Mesenchymal stem cell (in vitro differentiated cells and primary cell): ENCODE measurements at regions not wholly inside any gene's neighbourhood (a gene's known extent, or its start where the extent isn't known, plus 50 kb on each side); places are given as distances from the start of the nearest gene placed in this dataset.
A peak's percentile ranks its signal among the peaks of the same experiment; 100 is the strongest.

Experiments used
- DNase-seq: peaks from one replicate; pipeline ENCODE4 v3.0.0-alpha.2; 2013
- H2AFZ ChIP-seq: one replicate; pipeline ENCODE4 v1.6.1; 2013; ENCODE audit warnings: low read depth, mild to moderate bottlenecking, control low read depth, inconsistent platforms, low read length, moderate library complexity
- H2AK5ac ChIP-seq: 2 replicates; pipeline ENCODE4 v1.6.1; 2013; ENCODE audit warnings: low read length, moderate library complexity, mild to moderate bottlenecking, inconsistent platforms; ENCODE audit not compliant: severe bottlenecking
- H2BK120ac ChIP-seq: one replicate; pipeline ENCODE4 v1.6.1; 2013; ENCODE audit warnings: low read depth, mild to moderate bottlenecking, inconsistent platforms, low read length, moderate library complexity
- H2BK12ac ChIP-seq, 2 experiments: one replicate each; pipeline ENCODE4 v1.6.1; 2013; ENCODE audit warnings: inconsistent platforms in 2 of 2, low read length in 2 of 2, mild to moderate bottlenecking in 2 of 2, moderate library complexity in 2 of 2, control low read depth in 1 of 2
- H2BK15ac ChIP-seq: one replicate; pipeline ENCODE4 v1.6.1; 2013; ENCODE audit warnings: mild to moderate bottlenecking, low read depth, inconsistent platforms; ENCODE audit not compliant: poor library complexity, severe bottlenecking
- H2BK5ac ChIP-seq: 2 replicates; pipeline ENCODE4 v1.6.1; 2013; ENCODE audit warnings: low read depth, mild to moderate bottlenecking, low read length, control low read depth, inconsistent platforms; ENCODE audit not compliant: poor library complexity, severe bottlenecking
- H3K14ac ChIP-seq, 2 experiments: one replicate each; pipeline ENCODE4 v1.6.1; 2013; ENCODE audit warnings: inconsistent platforms in 2 of 2, low read length in 2 of 2, control low read depth in 1 of 2, mild to moderate bottlenecking in 1 of 2, moderate library complexity in 1 of 2
- H3K18ac ChIP-seq, 2 experiments: one replicate each; pipeline ENCODE4 v1.6.1; 2013; ENCODE audit warnings: inconsistent platforms in 2 of 2, low read length in 2 of 2, control low read depth in 1 of 2, low read depth in 1 of 2, mild to moderate bottlenecking in 1 of 2
- H3K23ac ChIP-seq, 2 experiments: one replicate each; pipeline ENCODE4 v1.6.1; 2013; ENCODE audit warnings: inconsistent platforms in 2 of 2, low read length in 2 of 2, mild to moderate bottlenecking in 2 of 2, moderate library complexity in 2 of 2, control low read depth in 1 of 2
- H3K27ac ChIP-seq: 2 replicates; pipeline ENCODE4 v1.5.1; 2013; ENCODE audit warnings: mild to moderate bottlenecking, moderate library complexity, low read length, control low read depth, inconsistent platforms; ENCODE audit not compliant: poor library complexity, severe bottlenecking
- H3K27me3 ChIP-seq, 2 experiments: 2 replicates each; pipeline versions ENCODE4 v1.6.1 to v1.7.0; 2013; ENCODE audit warnings: low read length in 2 of 2, mild to moderate bottlenecking in 2 of 2, moderate library complexity in 2 of 2, control low read depth in 1 of 2, inconsistent platforms in 1 of 2; ENCODE audit not compliant: control insufficient read depth in 1 of 2, insufficient read depth in 1 of 2
- H3K36me3 ChIP-seq, 2 experiments: 2 replicates each; pipeline versions ENCODE4 v1.6.1 to v1.7.0; 2013; ENCODE audit warnings: low read length in 2 of 2, control low read depth in 1 of 2, inconsistent platforms in 1 of 2, low read depth in 1 of 2, mild to moderate bottlenecking in 1 of 2; ENCODE audit not compliant: insufficient read depth in 2 of 2, control insufficient read depth in 1 of 2
- H3K4ac ChIP-seq, 2 experiments: one replicate each; pipeline ENCODE4 v1.6.1; 2013; ENCODE audit warnings: inconsistent platforms in 2 of 2, low read length in 2 of 2, mild to moderate bottlenecking in 2 of 2, moderate library complexity in 2 of 2, control low read depth in 1 of 2, low read depth in 1 of 2
- H3K4me1 ChIP-seq: 2 replicates; pipeline ENCODE4 v1.6.1; 2013; ENCODE audit warnings: low read depth, low read length, control low read depth; ENCODE audit not compliant: control insufficient read depth, insufficient read depth
- H3K4me2 ChIP-seq: 2 replicates; pipeline ENCODE4 v1.6.1; 2013; ENCODE audit warnings: low read length, mild to moderate bottlenecking, inconsistent platforms; ENCODE audit not compliant: poor library complexity, severe bottlenecking
- H3K4me3 ChIP-seq, 2 experiments: 2 replicates each; pipeline versions ENCODE4 v1.5.1 to v1.7.0; 2013; ENCODE audit warnings: low read length in 2 of 2, mild to moderate bottlenecking in 2 of 2, control low read depth in 1 of 2, low read depth in 1 of 2; ENCODE audit not compliant: insufficient read depth in 1 of 2
- H3K79me1 ChIP-seq: replicated peaks from 2 replicates; pipeline ENCODE4 v1.6.1; 2013; ENCODE audit warnings: mild to moderate bottlenecking, control low read depth, low read length, inconsistent platforms; ENCODE audit not compliant: poor library complexity, severe bottlenecking
- H3K9ac ChIP-seq: 2 replicates; pipeline ENCODE4 v1.7.0; 2013; ENCODE audit warnings: mild to moderate bottlenecking, low read length, moderate library complexity
- H3K9me3 ChIP-seq: 2 replicates; pipeline ENCODE4 v1.7.0; 2013; ENCODE audit warnings: mild to moderate bottlenecking, low read length; ENCODE audit not compliant: control insufficient read depth
- H4K8ac ChIP-seq: one replicate; pipeline ENCODE4 v1.6.1; 2013; ENCODE audit warnings: inconsistent platforms, mild to moderate bottlenecking, low read length, moderate library complexity
- H4K91ac ChIP-seq: one replicate; pipeline ENCODE4 v1.6.1; 2013; ENCODE audit warnings: mild to moderate bottlenecking, low read length, inconsistent platforms
- WGBS: methylation state at CpG from one replicate; pipeline ENCODE4 v1.1.7; 2013; ENCODE audit warnings: mixed read lengths; 5-methylcytosine and 5-hydroxymethylcytosine counted together

DNA sequence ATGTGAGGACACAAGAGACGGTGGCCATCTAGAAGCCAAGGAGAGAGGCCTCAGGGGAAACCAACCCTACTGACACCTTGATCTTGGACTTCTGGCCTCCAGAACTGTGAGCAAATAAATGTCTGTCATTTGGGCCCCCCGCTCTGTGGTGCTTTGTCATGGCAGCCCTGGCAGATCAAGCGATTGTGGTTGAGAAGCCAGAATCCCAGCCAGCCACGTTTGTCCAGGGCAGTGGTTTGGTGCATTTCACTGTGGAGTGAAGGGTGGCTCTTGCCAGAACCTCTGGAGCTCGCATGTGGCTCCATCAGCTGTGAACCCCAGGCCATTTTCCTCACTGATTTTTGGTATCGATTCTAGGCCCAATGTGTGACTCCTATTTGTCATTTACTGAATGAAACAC is 404.9 kb downstream of the BCL11B start:
- H3K79me1 ChIP-seq: no peaks in the 10 kb centered on the region
- 63% methylated on average over 6 of the region's 6 CpGs for WGBS
- no peak overlapping the region for H4K91ac ChIP-seq
- DNase-seq: no peak
- H2BK15ac ChIP-seq: no peak overlapping the region
- H2BK120ac ChIP-seq: no peak overlapping the region
- H3K9me3 ChIP-seq: no peaks in the 10 kb centered on the region
- no peak overlapping the region for H3K18ac ChIP-seq
- H4K8ac ChIP-seq: no peak overlapping the region
- no peak overlapping the region for H3K27ac ChIP-seq
- H2AFZ ChIP-seq: no peak overlapping the region
- peaks cover 0 to 21% of the 10 kb centered on the region in 2 experiments for H3K27me3 ChIP-seq
- H3K9ac ChIP-seq: no peak overlapping the region
- H3K36me3 ChIP-seq: no peaks in the 10 kb centered on the region
- H3K4me1 ChIP-seq: no peaks in the 10 kb centered on the region
- no peak overlapping the region for H2AK5ac ChIP-seq
- H2BK12ac ChIP-seq: no peak overlapping the region
- H2BK5ac ChIP-seq: no peak overlapping the region
- no peak overlapping the region for H3K4me2 ChIP-seq
- H3K23ac ChIP-seq: no peak overlapping the region
- H3K4me3 ChIP-seq: no peak overlapping the region
- no peak overlapping the region for H3K14ac ChIP-seq
- no peak overlapping the region for H3K4ac ChIP-seq

DNA sequence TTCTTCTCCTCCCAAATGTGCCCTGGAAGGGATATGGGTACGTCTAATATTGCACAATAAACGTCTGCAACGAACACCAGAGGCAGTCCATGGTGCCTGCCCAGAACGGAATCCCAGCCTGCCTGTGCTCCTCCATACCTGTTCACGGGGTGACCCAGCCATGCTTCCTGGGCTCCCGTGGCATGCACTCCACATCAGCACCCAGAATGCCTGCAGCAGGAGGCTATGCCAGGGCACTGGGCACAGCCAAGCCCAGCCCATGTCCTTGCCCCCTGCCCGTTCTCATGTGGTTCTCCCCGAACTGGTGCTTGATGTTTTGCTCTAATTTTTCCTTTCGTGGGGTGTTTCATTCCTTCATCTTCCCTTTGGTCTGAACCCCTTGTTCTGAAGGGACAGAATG is 404.3 kb downstream of the BCL11B start:
- no peak overlapping the region for H3K27ac ChIP-seq
- no peak overlapping the region for H3K9ac ChIP-seq
- H2BK120ac ChIP-seq: no peak overlapping the region
- no peaks in the 10 kb centered on the region for H3K79me1 ChIP-seq
- no peak overlapping the region for H3K23ac ChIP-seq
- H4K8ac ChIP-seq: no peak overlapping the region
- no peak overlapping the region for H3K4me2 ChIP-seq
- H3K4me1 ChIP-seq: no peaks in the 10 kb centered on the region
- H3K18ac ChIP-seq: no peak overlapping the region
- no peak overlapping the region for H2AFZ ChIP-seq
- H3K9me3 ChIP-seq: no peaks in the 10 kb centered on the region
- no peak overlapping the region for H2AK5ac ChIP-seq
- peaks cover 0 to 18% of the 10 kb centered on the region in 2 experiments for H3K27me3 ChIP-seq
- H2BK5ac ChIP-seq: no peak overlapping the region
- H4K91ac ChIP-seq: no peak overlapping the region
- no peak overlapping the region for H3K4me3 ChIP-seq
- WGBS: 67% methylated on average over 9 of the region's 9 CpGs
- no peak overlapping the region for H2BK12ac ChIP-seq
- H3K36me3 ChIP-seq: no peaks in the 10 kb centered on the region
- H3K4ac ChIP-seq: no peak overlapping the region
- H2BK15ac ChIP-seq: no peak overlapping the region
- no peak for DNase-seq
- H3K14ac ChIP-seq: no peak overlapping the region

DNA sequence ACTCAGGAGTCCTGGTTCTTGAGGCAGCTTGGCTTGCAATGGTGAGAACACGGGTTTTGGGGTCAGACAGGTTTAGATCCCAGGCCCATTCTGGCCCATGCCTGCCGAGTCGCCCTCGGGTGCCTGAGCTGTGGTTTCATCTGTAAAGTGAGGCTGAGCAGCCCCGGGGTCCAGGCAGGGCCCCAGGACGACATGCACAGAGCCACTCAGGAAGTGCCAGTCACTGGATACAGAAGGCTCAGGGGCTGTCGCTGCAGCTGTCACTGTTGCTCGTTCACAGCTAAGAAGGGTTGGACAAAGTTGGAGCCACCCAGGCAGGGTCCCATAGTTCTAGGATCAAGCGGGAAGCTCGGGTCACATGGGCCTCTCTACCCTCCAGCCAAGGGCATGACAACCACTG is 403.1 kb downstream of the BCL11B start:
- no peak overlapping the region for H3K23ac ChIP-seq

DNA sequence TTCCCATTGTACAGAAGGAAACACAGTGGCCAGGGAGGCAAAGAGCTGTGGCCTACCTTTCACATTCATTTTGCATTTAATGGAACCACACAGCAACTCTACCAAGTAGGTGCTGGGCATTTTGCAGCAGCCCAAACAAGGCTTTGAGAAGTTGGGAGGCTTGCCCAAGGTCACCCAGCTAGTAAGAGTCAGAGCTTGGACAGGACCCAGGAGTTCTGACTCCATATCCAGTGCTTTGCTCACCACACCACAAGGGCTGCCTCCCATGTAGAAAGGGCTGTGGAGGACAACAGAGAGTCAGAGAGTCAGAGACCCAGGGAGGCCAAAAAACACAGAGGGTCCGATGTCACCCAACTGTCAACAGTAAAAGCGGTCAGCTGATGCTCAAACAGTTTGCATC is 400.2 kb downstream of the BCL11B start:
- no peak overlapping the region for H3K18ac ChIP-seq
- no peak overlapping the region for H2BK5ac ChIP-seq
- H2AFZ ChIP-seq: no peak overlapping the region
- H4K8ac ChIP-seq: no peak overlapping the region
- no peak overlapping the region for H2AK5ac ChIP-seq
- no peak overlapping the region for H2BK120ac ChIP-seq
- no peak overlapping the region for H2BK12ac ChIP-seq
- H3K79me1 ChIP-seq: no peaks in the 10 kb centered on the region
- no peaks in the 10 kb centered on the region for H3K9me3 ChIP-seq
- WGBS: 80% methylated on average over 2 of the region's 2 CpGs
- no peak overlapping the region for H3K27ac ChIP-seq
- no peak overlapping the region for H3K14ac ChIP-seq
- no peak overlapping the region for H3K4me3 ChIP-seq
- H3K27me3 ChIP-seq: peaks cover 0 to 18% of the 10 kb centered on the region in 2 experiments
- H3K4me2 ChIP-seq: no peak overlapping the region
- no peaks in the 10 kb centered on the region for H3K4me1 ChIP-seq
- H3K36me3 ChIP-seq: no peaks in the 10 kb centered on the region
- H3K9ac ChIP-seq: peak overlapping the region; percentile 57
- no peak for DNase-seq
- no peak overlapping the region for H2BK15ac ChIP-seq
- H4K91ac ChIP-seq: no peak overlapping the region
- no peak overlapping the region for H3K4ac ChIP-seq
- H3K23ac ChIP-seq: no peak overlapping the region

More for the DNA sequence above, 403.1 kb downstream of the BCL11B start:
- Histone ChIP-seq H2BK5ac (no peak overlapping the region), H3K36me3 (no peaks in the 10 kb centered on the region), H3K9me3 (no peaks in the 10 kb centered on the region), H2AK5ac (no peak overlapping the region), H2BK12ac (no peak overlapping the region), H2BK120ac (no peak overlapping the region), H3K27me3 (peaks cover 0 to 15% of the 10 kb centered on the region in 2 experiments), H4K91ac (no peak overlapping the region), H3K4ac (no peak overlapping the region), H3K4me1 (no peaks in the 10 kb centered on the region), H3K4me2 (no peak overlapping the region), H3K79me1 (no peaks in the 10 kb centered on the region), H4K8ac (no peak overlapping the region), H3K18ac (no peak overlapping the region), H2BK15ac (no peak overlapping the region), H3K27ac (no peak overlapping the region), H3K14ac (no peak overlapping the region), H3K9ac (no peak overlapping the region), H2AFZ (no peak overlapping the region), H3K4me3 (no peak overlapping the region)
- no peak for DNase-seq
- 68% methylated on average over 10 of the region's 10 CpGs for WGBS
